B cell (primary cell): ENCODE measurements at regions not wholly inside any gene's neighbourhood (a gene's known extent, or its start where the extent isn't known, plus 50 kb on each side); places are given as distances from the start of the nearest gene placed in this dataset.

ENCODE experiments used
- CTCF ChIP-seq: fragments of 200-600 bp; IDR thresholded peaks from one replicate; pipeline ENCODE4 v1.8.0; 2022; ENCODE audit warnings: antibody characterized with exemption, mild to moderate bottlenecking
- EZH2 ChIP-seq: IDR thresholded peaks from 2 replicates; pipeline ENCODE4 v1.6.1; 2012; ENCODE audit warnings: borderline replicate concordance, low read depth, mild to moderate bottlenecking, moderate library complexity, low read length; ENCODE audit not compliant: insufficient read depth, poor library complexity, severe bottlenecking

GRCh38 chr20:11247046-11248010 lies 573.5 kb upstream of the JAG1 start:
- TF ChIP-seq CTCF (no peak), EZH2 (no peak)
